ENCODE measurements at regions not wholly inside any gene's neighbourhood (a gene's known extent, or its start where the extent isn't known, plus 50 kb on each side); places are given as distances from the start of the nearest gene placed in this dataset.

- H3K4me3 ChIP-seq (ENCODE audit: low read depth, low read length), result no peak overlapping the region
Measured at GRCh38 chr2:157179324-157180105, 78.0 kb upstream of the GALNT5 start.

DNA sequence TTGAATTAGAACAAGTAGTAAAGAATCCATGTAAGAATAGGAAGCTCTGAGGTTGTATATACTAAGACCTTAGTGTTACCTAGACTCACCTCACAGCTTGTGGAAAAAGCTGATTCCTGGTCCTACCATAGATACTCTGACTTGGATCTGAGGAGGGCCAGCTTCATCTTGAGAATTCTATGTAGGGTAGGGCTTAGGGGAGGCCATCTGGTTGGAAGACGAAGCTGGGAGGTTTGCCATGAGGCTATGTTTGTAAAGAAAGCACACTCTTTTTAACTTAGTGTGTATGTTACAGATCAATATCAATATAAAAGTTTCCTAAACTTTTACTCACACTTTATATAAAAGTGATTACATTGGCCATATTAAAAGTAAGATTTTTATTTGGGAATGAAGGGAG lies 77.1 kb upstream of the GALNT5 start:
- H3K4me3 ChIP-seq (ENCODE audit: low read depth, low read length), result no peak overlapping the region

DNA sequence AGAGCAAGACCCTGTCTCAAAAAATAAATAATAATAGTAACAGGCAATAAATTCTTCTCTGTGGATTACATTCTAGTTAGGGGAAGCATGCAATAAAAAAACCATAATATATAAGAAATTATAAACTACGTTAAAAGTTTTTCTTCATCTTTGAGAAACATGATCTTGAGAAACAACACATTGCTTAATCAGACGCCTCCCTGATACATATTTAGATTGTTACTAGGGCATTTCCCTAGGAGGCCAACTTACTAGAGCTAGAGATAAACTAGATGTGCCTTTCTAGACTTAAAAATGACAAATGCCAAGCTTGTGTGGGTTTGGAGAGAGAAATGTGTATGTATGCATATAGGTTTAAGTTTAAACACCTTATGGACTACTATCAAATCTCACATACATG lies 76.3 kb upstream of the GALNT5 start:
- H3K4me3 ChIP-seq (ENCODE audit: low read depth, low read length), result no peak overlapping the region

DNA sequence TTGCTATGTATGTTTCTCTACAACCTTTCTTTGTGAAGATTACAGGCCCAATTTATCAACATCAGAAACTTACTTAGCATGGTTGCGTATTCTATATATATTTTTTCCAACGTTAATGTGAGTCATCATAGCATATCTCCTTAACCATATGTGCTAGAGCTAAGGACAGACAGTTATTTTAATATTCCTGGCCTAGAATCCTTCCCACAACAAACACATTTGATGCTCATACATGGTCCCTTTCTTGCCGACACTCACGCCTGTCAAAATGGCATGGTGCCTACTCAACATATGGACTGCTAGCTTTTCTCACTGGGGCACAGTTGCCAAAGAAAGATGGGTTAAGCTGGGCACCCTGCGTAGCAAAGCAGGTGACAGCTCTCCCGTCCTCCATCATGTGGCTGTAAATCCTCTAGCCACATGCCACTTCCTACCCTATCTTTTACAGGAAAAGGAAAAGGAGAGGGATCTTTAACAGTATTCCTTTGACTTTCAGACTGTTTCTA lies 75.2 kb upstream of the GALNT5 start:
- H3K4me3 ChIP-seq (ENCODE audit: low read depth, low read length), result no peak overlapping the region

DNA sequence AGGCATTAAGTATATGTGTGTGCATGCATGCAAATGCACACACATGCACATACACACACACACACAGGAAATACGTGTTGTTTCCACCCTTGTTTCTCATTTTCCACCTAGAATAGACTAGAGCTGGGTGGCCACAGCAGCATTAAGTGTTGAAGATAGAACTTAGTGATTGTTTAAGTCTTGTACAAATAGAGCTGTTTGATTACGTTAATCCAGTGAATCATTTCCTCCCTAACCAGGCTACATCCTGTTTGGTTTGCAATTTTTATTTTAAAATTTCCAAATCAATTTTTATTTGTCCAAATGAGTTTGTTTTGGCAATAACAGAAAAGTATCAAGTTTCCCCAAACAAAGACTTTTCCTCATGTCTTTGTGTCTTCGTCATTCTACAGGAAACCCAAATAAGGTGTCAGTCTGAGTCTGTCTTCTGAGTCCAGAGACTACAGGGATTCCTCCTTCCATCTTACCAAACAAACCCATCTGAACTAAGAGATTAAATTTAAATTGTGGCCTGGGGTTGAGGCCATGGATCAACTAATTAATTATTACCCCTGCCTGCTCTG lies 74.6 kb upstream of the GALNT5 start:
- H3K4me3 ChIP-seq (ENCODE audit: low read depth, low read length), result no peak overlapping the region

GRCh38 chr2:157184161-157184895 lies 73.2 kb upstream of the GALNT5 start:
- H3K4me3 ChIP-seq (ENCODE audit: low read depth, low read length), result no peak overlapping the region

DNA sequence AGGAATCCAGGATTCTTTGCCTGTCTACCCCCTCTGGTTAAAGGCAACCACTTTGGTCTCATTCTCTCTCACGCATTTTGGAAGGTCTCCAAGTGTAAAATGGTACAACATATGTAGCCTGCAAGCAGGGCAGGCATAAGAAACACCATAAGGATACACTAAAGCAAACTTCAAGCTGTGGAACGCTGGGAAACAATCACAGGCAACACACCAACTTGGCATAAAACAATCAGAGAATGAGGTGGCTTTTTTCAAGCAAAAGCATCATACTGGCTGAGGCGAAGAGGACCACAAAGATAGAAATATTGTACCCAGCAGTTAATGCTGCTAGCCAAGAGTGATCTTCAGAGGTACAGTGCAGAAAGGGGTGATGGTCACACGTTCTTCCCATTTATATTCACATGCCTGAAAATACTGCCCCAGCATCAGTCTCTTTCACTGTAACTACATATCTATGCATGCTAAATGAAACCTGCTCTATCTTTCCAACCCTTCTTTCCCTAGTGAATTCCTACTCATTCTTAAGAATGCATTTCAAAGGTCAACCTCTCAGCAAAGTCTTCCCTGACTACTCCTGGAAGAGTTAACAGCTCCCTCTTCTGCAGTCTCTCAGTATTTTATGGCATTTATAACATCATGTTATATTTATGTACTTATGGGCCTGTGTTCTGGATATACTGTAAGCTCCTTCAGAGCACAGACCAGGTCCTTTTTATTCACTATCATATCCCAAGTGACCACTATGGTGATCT lies 71.9 kb upstream of the GALNT5 start:
- no peak overlapping the region for H3K4me3 ChIP-seq (ENCODE audit: low read depth, low read length)

DNA sequence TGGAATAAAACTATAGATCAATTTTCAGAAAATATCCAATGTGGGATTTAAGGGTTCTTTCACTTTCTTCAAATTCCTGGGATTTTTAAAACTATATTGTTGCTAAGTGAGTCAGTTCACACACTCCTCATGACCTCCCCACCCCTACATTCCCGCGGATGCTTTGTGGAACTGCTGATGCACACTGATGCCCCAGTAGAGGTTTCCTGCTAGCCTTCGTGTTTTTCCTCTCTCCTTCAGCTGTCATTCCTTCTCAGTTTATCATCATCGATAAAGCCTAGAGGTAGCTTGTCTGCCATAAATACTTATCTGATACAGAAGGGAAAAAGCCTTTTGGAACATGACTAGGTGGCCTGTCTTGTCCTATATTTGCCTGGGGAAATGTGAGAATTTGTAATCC lies 67.4 kb upstream of the GALNT5 start:
- no peak overlapping the region for H3K4me3 ChIP-seq (ENCODE audit: low read depth, low read length)

- H3K4me3 ChIP-seq (ENCODE audit: low read depth, low read length), result no peak overlapping the region
Measured at GRCh38 chr2:157191186-157191585, 66.3 kb upstream of the GALNT5 start.

GRCh38 chr2:157192445-157193423 lies 64.8 kb upstream of the GALNT5 start:
- no peak overlapping the region for H3K4me3 ChIP-seq (ENCODE audit: low read depth, low read length)

DNA sequence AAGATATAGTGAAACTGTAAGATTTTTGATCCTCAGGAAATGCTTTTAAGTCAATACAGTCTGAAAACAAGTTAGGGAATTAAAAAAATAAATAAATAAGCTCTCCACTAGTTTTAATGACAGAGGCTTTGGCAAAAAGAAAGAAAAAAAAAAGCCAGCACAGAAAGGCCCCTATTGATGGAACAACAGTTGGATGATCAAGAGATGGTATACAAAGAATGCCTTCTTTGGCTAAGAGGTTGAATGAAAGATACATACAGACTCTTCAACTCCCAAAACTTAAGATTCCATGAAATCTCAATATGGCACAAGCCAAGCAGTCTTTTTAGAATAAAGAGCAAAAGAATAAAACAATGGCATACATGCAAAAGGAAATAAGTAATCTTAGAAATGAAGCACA lies 64.0 kb upstream of the GALNT5 start:
- no peak overlapping the region for H3K4me3 ChIP-seq (ENCODE audit: low read depth, low read length)

DNA sequence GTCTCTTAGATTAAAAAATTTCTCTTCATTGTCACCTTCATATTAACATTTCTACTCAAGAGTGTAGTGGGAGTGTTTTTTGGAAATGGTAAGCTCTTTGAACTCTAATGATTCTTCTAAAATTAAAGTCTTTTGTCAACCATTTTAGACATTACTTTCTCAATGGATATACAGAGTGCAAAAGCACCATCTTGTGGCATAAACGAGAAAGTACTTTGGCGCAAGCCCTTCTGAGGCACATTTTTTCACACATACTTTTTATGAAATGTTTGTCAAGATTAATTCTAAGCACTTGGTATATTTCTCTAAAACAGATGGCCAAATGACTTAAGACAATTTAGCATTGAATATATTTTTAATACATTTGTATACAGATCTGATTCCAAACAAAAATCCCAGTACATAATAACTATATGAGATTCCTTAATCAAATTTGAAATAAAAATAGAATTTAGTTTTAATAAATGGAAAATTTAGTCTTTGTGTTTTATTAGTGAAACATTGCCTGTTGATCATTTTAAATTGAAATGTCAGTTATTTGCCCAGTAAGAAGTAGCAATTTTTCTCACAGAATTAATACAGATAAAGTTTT lies 63.3 kb upstream of the GALNT5 start:
- no peak overlapping the region for H3K4me3 ChIP-seq (ENCODE audit: low read depth, low read length)

DNA sequence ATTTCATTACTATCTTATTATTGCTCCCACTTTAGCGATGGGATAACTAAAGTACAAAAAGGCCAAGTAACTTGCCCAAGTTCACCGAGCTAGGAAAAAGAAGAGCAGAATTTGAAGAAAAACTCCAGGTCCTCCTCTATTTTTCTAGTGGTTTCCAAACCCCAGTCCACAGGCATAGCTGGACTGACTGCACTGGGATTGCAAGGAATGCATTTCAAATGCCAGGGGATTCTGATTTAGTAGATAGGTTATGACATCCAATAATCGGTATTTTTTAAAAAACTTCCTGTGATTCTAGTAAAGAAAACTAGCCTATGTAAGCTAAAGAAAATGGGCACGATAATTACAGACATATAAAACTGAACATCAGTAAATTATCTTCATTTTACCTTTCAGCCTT lies 62.7 kb upstream of the GALNT5 start:
- H3K4me3 ChIP-seq (ENCODE audit: low read depth, low read length), result no peak overlapping the region

- H3K4me3 ChIP-seq (ENCODE audit: low read depth, low read length), result no peak overlapping the region
Measured at GRCh38 chr2:157196956-157197355, 60.5 kb upstream of the GALNT5 start.

GRCh38 chr2:157197848-157198247 lies 59.7 kb upstream of the GALNT5 start:
- no peak overlapping the region for H3K4me3 ChIP-seq (ENCODE audit: low read depth, low read length)

- no peak overlapping the region for H3K4me3 ChIP-seq (ENCODE audit: low read depth, low read length)
Measured at GRCh38 chr2:157203651-157204050, 53.9 kb upstream of the GALNT5 start.

DNA sequence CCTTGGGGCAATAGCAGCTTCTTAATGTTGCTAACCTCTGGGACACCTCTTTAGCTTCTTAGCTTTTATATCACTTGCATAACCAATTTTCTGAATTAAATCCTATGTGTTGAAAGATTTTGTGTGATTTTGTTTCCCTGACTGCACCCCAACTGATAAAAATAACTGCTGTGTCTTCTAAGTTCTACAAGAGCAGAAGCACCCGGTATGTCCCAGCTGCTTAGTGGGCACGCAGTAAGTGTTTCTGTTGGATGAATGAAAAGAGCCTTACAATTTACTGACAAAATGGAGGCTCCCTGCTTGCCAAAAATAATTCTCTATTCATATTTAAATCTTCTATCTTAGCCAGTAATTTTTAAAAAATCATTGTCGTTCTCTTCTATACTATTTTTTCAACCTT lies 53.1 kb upstream of the GALNT5 start:
- H3K4me3 ChIP-seq (ENCODE audit: low read depth, low read length), result no peak overlapping the region

- H3K4me3 ChIP-seq (ENCODE audit: low read depth, low read length), result no peak overlapping the region
Measured at GRCh38 chr2:157206916-157207315, 50.6 kb upstream of the GALNT5 start.

All from iPS-11a (cell line).